HG03108 (cell line): ENCODE measurements at regions not wholly inside any gene's neighbourhood (a gene's known extent, or its start where the extent isn't known, plus 50 kb on each side); places are given as distances from the start of the nearest gene placed in this dataset.
"Not testable (repeated sequence)": the region's sequence is repeated elsewhere in the genome, so short reads cannot be mapped to it uniquely, and the experiment has no call there.

Experiments used
- ATAC-seq: cut with Tn5 transposase; IDR thresholded peaks from one replicate; pipeline ENCODE4 v1.9.1; 2021; ENCODE audit warnings: moderate library complexity; ENCODE audit not compliant: unreplicated experiment

GRCh38 chr9:15113288-15113687 lies 193.7 kb downstream of the TTC39B start:
- no peak for ATAC-seq

- no peak for ATAC-seq
Observed at GRCh38 chr9:15111071-15111470, 195.9 kb downstream of the TTC39B start.

GRCh38 chr9:15104826-15105420 lies 194.7 kb upstream of the FREM1 start:
- peak; percentile 80 for ATAC-seq

GRCh38 chr9:15103290-15103689 lies 193.1 kb upstream of the FREM1 start:
- no peak for ATAC-seq

- ATAC-seq = no peak
Observed at GRCh38 chr9:15101095-15101494, 190.9 kb upstream of the FREM1 start.

- no peak for ATAC-seq
Observed at GRCh38 chr9:15100571-15100970, 190.3 kb upstream of the FREM1 start.

- no peak for ATAC-seq
Observed at GRCh38 chr9:15096972-15097371, 186.7 kb upstream of the FREM1 start.

- ATAC-seq = no peak
Observed at GRCh38 chr9:15086778-15087324, 176.6 kb upstream of the FREM1 start.

GRCh38 chr9:15086156-15086763 lies 176.0 kb upstream of the FREM1 start:
- no peak for ATAC-seq

GRCh38 chr9:15081021-15081753 lies 171.0 kb upstream of the FREM1 start:
- ATAC-seq = no peak

GRCh38 chr9:15080401-15080800 lies 170.2 kb upstream of the FREM1 start:
- no peak for ATAC-seq

GRCh38 chr9:15079989-15080388 lies 169.8 kb upstream of the FREM1 start:
- ATAC-seq = no peak

GRCh38 chr9:15077946-15078729 lies 167.9 kb upstream of the FREM1 start:
- no peak for ATAC-seq

GRCh38 chr9:15073620-15074019 lies 163.4 kb upstream of the FREM1 start:
- ATAC-seq = no peak

GRCh38 chr9:15070716-15071115 lies 160.5 kb upstream of the FREM1 start:
- no peak for ATAC-seq

- no peak for ATAC-seq
Observed at GRCh38 chr9:15069106-15069505, 158.9 kb upstream of the FREM1 start.

- ATAC-seq = no peak
Observed at GRCh38 chr9:15068261-15068660, 158.0 kb upstream of the FREM1 start.

GRCh38 chr9:15059003-15059402 lies 148.8 kb upstream of the FREM1 start:
- ATAC-seq = no peak

- no peak for ATAC-seq
Observed at GRCh38 chr9:15058236-15058635, 148.0 kb upstream of the FREM1 start.

GRCh38 chr9:15055284-15055683 lies 145.1 kb upstream of the FREM1 start:
- ATAC-seq = not testable (repeated sequence)

- ATAC-seq = no peak
Observed at GRCh38 chr9:15048772-15049171, 138.5 kb upstream of the FREM1 start.
